Urinary bladder (tissue), 3 donors: ENCODE measurements at regions not wholly inside any gene's neighbourhood (a gene's known extent, or its start where the extent isn't known, plus 50 kb on each side); places are given as distances from the start of the nearest gene placed in this dataset.

Experiments used
- DNase-seq: peaks from one replicate; pipeline ENCODE4 v3.0.0-alpha.2; 2015; ENCODE audit errors: extremely low spot score
- H3K27ac ChIP-seq: one replicate; pipeline ENCODE4 v1.5.1; 2013; ENCODE audit warnings: low read depth, mild to moderate bottlenecking, moderate library complexity
- H3K36me3 ChIP-seq: one replicate; pipeline ENCODE4 v1.6.1; 2013; ENCODE audit warnings: mild to moderate bottlenecking, moderate library complexity; ENCODE audit not compliant: insufficient read depth
- H3K4me1 ChIP-seq: one replicate; pipeline ENCODE4 v1.6.1; 2013; ENCODE audit warnings: mild to moderate bottlenecking, moderate library complexity; ENCODE audit not compliant: insufficient read depth
- H3K4me3 ChIP-seq: one replicate; pipeline ENCODE4 v1.5.1; 2013; ENCODE audit warnings: low read depth, low read length
- WGBS: extraction: QIAGEN DNeasy Blood & Tissue Kit; methylation state at CpG from one replicate; pipeline ENCODE4 v1.1.7; 2013; 5-methylcytosine and 5-hydroxymethylcytosine counted together
- donor health status: healthy with polysubstance abuse.
- donor health status: healthy.

GRCh38 chr16:6016530-6017184, 919.1 kb upstream of the EEF2KMT start:
- no peak overlapping the region for H3K27ac ChIP-seq
- no peaks in the 10 kb centered on the region for H3K36me3 ChIP-seq
- no peak for DNase-seq
- no peaks in the 10 kb centered on the region for H3K4me1 ChIP-seq
- WGBS = 15% methylated on average over 2 of the region's 2 CpGs
- no peak overlapping the region for H3K4me3 ChIP-seq

- no peak overlapping the region for H3K4me3 ChIP-seq
- no peaks in the 10 kb centered on the region for H3K36me3 ChIP-seq
- H3K27ac ChIP-seq = no peak overlapping the region
- WGBS = 38% methylated on average over 1 of the region's 1 CpG
- DNase-seq = no peak
- H3K4me1 ChIP-seq = no peaks in the 10 kb centered on the region
Measured at GRCh38 chr16:6012716-6013115, 915.1 kb upstream of the EEF2KMT start.

- no peak overlapping the region for H3K27ac ChIP-seq
- WGBS = 57% methylated on average over 5 of the region's 5 CpGs
- no peaks in the 10 kb centered on the region for H3K36me3 ChIP-seq
- DNase-seq = no peak
- H3K4me3 ChIP-seq = no peak overlapping the region
- H3K4me1 ChIP-seq = no peaks in the 10 kb centered on the region
Measured at GRCh38 chr16:6009151-6009550, 911.6 kb upstream of the EEF2KMT start.

- H3K27ac ChIP-seq = no peak overlapping the region
- DNase-seq = no peak
- 21% methylated on average over 9 of the region's 9 CpGs for WGBS
- no peak overlapping the region for H3K4me3 ChIP-seq
- no peaks in the 10 kb centered on the region for H3K36me3 ChIP-seq
- H3K4me1 ChIP-seq = no peaks in the 10 kb centered on the region
Measured at GRCh38 chr16:6008670-6009069, 911.1 kb upstream of the EEF2KMT start.

DNA sequence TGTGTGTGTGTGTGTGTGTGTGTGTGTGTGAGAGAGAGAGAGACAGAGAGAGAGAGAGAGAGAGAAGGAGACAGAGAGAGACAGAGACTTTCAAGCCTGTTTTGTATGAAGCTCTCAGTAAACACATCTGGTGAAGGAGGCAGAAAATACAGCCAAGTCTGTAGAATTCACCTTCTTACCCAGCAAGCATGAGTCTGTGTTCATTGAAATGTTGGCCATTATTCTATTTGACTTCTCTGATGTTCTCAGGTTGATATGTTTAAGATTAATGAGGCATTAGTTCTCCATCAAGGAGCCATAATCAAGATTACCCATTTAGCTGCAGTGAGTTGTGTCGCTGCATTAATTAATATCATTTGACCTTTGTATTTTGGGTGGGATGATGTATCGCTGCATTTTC, 895.8 kb upstream of the EEF2KMT start:
- Histone ChIP-seq H3K4me1 (no peaks in the 10 kb centered on the region), H3K27ac (no peak overlapping the region), H3K36me3 (no peaks in the 10 kb centered on the region), H3K4me3 (no peak overlapping the region)
- WGBS = 92% methylated on average over 2 of the region's 2 CpGs
- no peak for DNase-seq

DNA sequence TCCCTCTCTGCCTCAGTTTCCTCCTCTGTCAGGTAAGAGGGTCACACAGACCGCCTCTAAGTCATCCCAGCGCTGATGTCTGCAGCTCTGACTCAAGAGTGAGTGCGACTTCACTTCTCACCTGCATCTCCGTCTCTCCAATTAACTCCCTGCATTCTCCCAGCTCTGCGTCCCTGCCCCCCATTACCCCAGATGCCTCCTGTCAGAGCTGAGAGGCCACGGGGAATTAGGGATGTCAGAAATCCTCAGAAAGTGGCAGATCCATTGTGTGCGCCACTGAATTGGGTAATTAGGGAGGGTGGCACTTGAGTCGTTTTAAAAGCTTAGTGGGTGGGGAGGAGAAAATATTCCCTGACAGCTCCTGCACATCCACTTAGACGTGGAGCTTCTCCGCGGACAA, 885.4 kb upstream of the EEF2KMT start:
- H3K4me3 ChIP-seq = no peak overlapping the region
- no peak overlapping the region for H3K27ac ChIP-seq
- H3K36me3 ChIP-seq = no peaks in the 10 kb centered on the region
- DNase-seq = no peak
- 23% methylated on average over 11 of the region's 11 CpGs for WGBS
- H3K4me1 ChIP-seq = peaks cover 2% of the 10 kb centered on the region

- DNase-seq = no peak
- Histone ChIP-seq H3K4me1 (peaks cover 2% of the 10 kb centered on the region), H3K36me3 (no peaks in the 10 kb centered on the region), H3K27ac (no peak overlapping the region), H3K4me3 (no peak overlapping the region)
- WGBS = 17% methylated on average over 10 of the region's 10 CpGs
Measured at GRCh38 chr16:5979905-5980550, 882.4 kb upstream of the EEF2KMT start.

- Histone ChIP-seq H3K4me3 (no peak overlapping the region), H3K4me1 (peaks cover 2% of the 10 kb centered on the region), H3K27ac (no peak overlapping the region), H3K36me3 (no peaks in the 10 kb centered on the region)
- DNase-seq = no peak
- WGBS = 67% methylated on average over 9 of the region's 9 CpGs
Measured at GRCh38 chr16:5977329-5977728, 879.7 kb upstream of the EEF2KMT start.

DNA sequence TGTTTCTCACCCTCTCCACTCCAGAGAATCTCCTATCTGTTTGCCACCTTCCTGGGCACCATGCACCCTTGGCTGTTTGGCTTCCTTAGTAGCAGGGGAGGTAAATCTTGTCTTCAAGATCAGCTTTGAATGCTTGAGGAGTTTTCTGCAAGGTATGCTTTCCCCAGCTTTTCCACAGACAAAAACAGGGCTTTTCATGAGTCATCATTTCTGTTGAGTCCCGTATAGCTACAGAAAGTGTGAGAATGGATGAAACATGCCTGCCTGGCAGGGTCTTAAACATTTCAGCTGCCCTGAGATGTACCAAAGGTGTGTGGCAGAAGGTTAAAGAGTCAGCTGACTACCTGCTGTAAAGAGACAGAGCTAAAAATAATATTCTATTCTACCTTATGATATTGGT, 875.2 kb upstream of the EEF2KMT start:
- Histone ChIP-seq H3K4me3 (no peak overlapping the region), H3K27ac (no peak overlapping the region), H3K4me1 (no peaks in the 10 kb centered on the region), H3K36me3 (no peaks in the 10 kb centered on the region)
- WGBS = 57% methylated on average over 1 of the region's 1 CpG
- no peak for DNase-seq

- Histone ChIP-seq H3K4me3 (no peak overlapping the region), H3K27ac (no peak overlapping the region), H3K4me1 (no peaks in the 10 kb centered on the region), H3K36me3 (no peaks in the 10 kb centered on the region)
- no peak for DNase-seq
- 75% methylated on average over 2 of the region's 2 CpGs for WGBS
Measured at GRCh38 chr16:5971924-5972323, 874.3 kb upstream of the EEF2KMT start.

- WGBS = 49% methylated on average over 2 of the region's 2 CpGs
- H3K36me3 ChIP-seq = no peaks in the 10 kb centered on the region
- no peak for DNase-seq
- H3K27ac ChIP-seq = no peak overlapping the region
- H3K4me3 ChIP-seq = no peak overlapping the region
- no peaks in the 10 kb centered on the region for H3K4me1 ChIP-seq
Measured at GRCh38 chr16:5971106-5971505, 873.5 kb upstream of the EEF2KMT start.

DNA sequence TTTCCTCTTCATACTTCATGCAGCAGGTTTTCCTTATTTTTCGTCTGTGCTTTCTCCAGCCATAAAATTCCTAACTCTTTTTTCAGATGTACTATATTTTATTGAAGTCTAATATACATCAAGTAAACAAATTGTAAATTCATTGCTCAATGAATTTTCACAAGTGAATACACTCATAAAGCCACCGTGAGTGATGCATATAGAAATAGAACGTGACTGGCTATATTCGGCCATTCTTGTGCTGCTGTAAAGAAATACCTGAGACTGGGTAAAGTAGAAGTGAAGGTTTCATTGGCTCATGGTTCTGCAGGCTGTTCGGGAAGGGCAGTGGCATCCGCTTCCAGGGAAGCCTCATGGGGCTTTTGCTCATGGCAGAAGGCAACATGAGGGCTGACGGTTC, 868.4 kb upstream of the EEF2KMT start:
- no peak overlapping the region for H3K27ac ChIP-seq
- no peak overlapping the region for H3K4me3 ChIP-seq
- no peak for DNase-seq
- WGBS = 57% methylated on average over 7 of the region's 7 CpGs
- no peaks in the 10 kb centered on the region for H3K4me1 ChIP-seq
- H3K36me3 ChIP-seq = no peaks in the 10 kb centered on the region

DNA sequence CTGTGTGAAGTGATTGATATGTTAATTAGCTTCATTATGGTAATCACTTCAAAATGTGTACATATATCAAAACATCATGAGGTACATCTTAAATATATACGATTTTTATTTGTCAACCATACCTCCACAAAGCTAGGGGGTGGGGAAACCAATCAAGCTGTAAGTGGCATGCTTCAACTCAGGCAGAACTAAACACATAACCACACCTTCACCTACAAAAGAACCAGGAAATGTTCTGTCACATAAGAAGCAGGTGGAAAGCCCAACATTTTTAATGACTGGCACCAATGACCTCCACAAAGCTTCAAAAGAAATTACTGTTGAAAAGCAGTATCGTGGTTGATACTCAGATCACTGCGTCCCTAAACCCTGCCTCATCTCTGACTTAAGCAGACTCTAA, 867.7 kb upstream of the EEF2KMT start:
- no peaks in the 10 kb centered on the region for H3K4me1 ChIP-seq
- no peaks in the 10 kb centered on the region for H3K36me3 ChIP-seq
- H3K4me3 ChIP-seq = no peak overlapping the region
- DNase-seq = no peak
- no peak overlapping the region for H3K27ac ChIP-seq
- WGBS = 75% methylated on average over 3 of the region's 3 CpGs

DNA sequence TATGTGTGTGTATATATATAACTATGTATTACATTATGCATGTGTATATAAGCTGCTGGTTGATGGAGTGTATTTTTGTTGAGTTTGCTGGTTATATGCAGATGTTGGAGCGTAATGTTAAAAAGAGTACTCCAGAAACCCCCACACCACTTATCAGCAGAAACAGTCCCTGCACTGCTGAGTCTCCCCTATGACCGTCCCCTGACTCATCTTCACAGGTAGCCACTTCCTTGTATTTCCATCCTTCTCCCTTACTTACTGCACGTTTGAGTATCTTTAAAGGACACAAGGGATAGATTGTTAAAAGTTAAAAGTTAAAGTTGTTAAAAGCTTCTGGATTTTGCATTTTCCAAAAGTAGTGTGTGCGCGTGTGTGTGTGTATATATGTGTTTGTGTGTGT, 853.9 kb upstream of the EEF2KMT start:
- Histone ChIP-seq H3K4me3 (no peak overlapping the region), H3K27ac (no peak overlapping the region), H3K4me1 (no peaks in the 10 kb centered on the region), H3K36me3 (no peaks in the 10 kb centered on the region)
- no peak for DNase-seq
- WGBS = 82% methylated on average over 5 of the region's 5 CpGs
